Suprapubic skin (tissue), 3 donors: ENCODE measurements at regions not wholly inside any gene's neighbourhood (a gene's known extent, or its start where the extent isn't known, plus 50 kb on each side); places are given as distances from the start of the nearest gene placed in this dataset.

Experiments
- EP300 ChIP-seq: sonication (generic); formaldehyde crosslinking; IDR thresholded peaks from one replicate; pipeline ENCODE4 v1.6.1; 2017; ENCODE audit warnings: antibody characterized with exemption
- POLR2A ChIP-seq, 2 donors: fragments of 450-650 bp; IDR thresholded peaks; one replicate each; pipeline ENCODE4 v1.6.1; 2017; ENCODE audit warnings: antibody characterized with exemption in 2 of 2, mild to moderate bottlenecking in 2 of 2, moderate library complexity in 2 of 2
- TF ChIP-seq, protein P1 (sequence below), 2 donors: fragments of 200-600 bp in 1 of 2; fragments of 450-650 bp in 1 of 2; sonication (generic) in 1 of 2; IDR thresholded peaks; one replicate each; pipeline ENCODE4 v1.5.1; 2016 to 2019; ENCODE audit warnings: antibody characterized with exemption in 2 of 2, mild to moderate bottlenecking in 1 of 2, moderate library complexity in 1 of 2

- TF ChIP-seq POLR2A (IDR thresholded peaks at IDR 0.05) (no peak), EP300 (no peak)
- TF ChIP-seq, protein P1, sequence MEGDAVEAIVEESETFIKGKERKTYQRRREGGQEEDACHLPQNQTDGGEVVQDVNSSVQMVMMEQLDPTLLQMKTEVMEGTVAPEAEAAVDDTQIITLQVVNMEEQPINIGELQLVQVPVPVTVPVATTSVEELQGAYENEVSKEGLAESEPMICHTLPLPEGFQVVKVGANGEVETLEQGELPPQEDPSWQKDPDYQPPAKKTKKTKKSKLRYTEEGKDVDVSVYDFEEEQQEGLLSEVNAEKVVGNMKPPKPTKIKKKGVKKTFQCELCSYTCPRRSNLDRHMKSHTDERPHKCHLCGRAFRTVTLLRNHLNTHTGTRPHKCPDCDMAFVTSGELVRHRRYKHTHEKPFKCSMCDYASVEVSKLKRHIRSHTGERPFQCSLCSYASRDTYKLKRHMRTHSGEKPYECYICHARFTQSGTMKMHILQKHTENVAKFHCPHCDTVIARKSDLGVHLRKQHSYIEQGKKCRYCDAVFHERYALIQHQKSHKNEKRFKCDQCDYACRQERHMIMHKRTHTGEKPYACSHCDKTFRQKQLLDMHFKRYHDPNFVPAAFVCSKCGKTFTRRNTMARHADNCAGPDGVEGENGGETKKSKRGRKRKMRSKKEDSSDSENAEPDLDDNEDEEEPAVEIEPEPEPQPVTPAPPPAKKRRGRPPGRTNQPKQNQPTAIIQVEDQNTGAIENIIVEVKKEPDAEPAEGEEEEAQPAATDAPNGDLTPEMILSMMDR (IDR thresholded peaks at IDR 0.05): no peak
Measured at GRCh38 chr13:44780591-44781280, 204.6 kb upstream of the TSC22D1 start.
